IPS-20b (cell line): ENCODE measurements at regions not wholly inside any gene's neighbourhood (a gene's known extent, or its start where the extent isn't known, plus 50 kb on each side); places are given as distances from the start of the nearest gene placed in this dataset.

ENCODE experiments used
- H3K27ac ChIP-seq: one replicate; pipeline ENCODE4 v1.5.1; 2013; ENCODE audit warnings: low read length
- H3K27me3 ChIP-seq: 2 replicates; pipeline ENCODE4 v1.6.1; 2013; ENCODE audit warnings: mild to moderate bottlenecking, low read length, inconsistent platforms; ENCODE audit not compliant: insufficient read depth
- H3K36me3 ChIP-seq: 2 replicates; pipeline ENCODE4 v1.6.1; 2013; ENCODE audit warnings: low read depth, mild to moderate bottlenecking, inconsistent platforms, low read length, moderate library complexity; ENCODE audit not compliant: insufficient read depth
- H3K4me1 ChIP-seq: 2 replicates; pipeline ENCODE4 v1.6.1; 2013; ENCODE audit warnings: mild to moderate bottlenecking, control low read depth, inconsistent platforms, low read length, moderate library complexity; ENCODE audit not compliant: insufficient read depth
- H3K4me3 ChIP-seq: 2 replicates; pipeline ENCODE4 v1.5.1; 2013; ENCODE audit warnings: mild to moderate bottlenecking, low read length, inconsistent platforms
- H3K9ac ChIP-seq: 2 replicates; pipeline ENCODE4 v1.6.1; 2013; ENCODE audit warnings: low read depth, mild to moderate bottlenecking, inconsistent platforms, low read length, moderate library complexity
- H3K9me3 ChIP-seq: 2 replicates; pipeline ENCODE4 v1.6.1; 2013; ENCODE audit warnings: mild to moderate bottlenecking, low read depth, low read length, inconsistent platforms; ENCODE audit not compliant: insufficient read depth

- Histone ChIP-seq H3K4me3 (no peak overlapping the region), H3K27ac (no peak overlapping the region), H3K4me1 (peaks cover 6% of the 10 kb centered on the region; the same call in 1 of the 2 replicates), H3K9me3 (no peaks in the 10 kb centered on the region), H3K27me3 (no peaks in the 10 kb centered on the region), H3K36me3 (no peaks in the 10 kb centered on the region), H3K9ac (no peak overlapping the region)
Observed at GRCh38 chr9:91075279-91075678, 273.7 kb downstream of the SYK start.

GRCh38 chr9:91077624-91078368 is 276.2 kb downstream of the SYK start:
- H3K9me3 ChIP-seq: no peaks in the 10 kb centered on the region

GRCh38 chr9:91078369-91078695 is 276.7 kb downstream of the SYK start:
- Histone ChIP-seq H3K4me1 (peaks cover 6% of the 10 kb centered on the region; the same call in 1 of the 2 replicates), H3K27me3 (no peaks in the 10 kb centered on the region), H3K4me3 (no peak overlapping the region), H3K9me3 (no peaks in the 10 kb centered on the region), H3K9ac (no peak overlapping the region), H3K36me3 (no peaks in the 10 kb centered on the region), H3K27ac (no peak overlapping the region)

More at GRCh38 chr9:91077624-91078368, 276.2 kb downstream of the SYK start:
- Histone ChIP-seq H3K4me1 (peaks cover 6% of the 10 kb centered on the region; the same call in 1 of the 2 replicates), H3K4me3 (no peak overlapping the region), H3K36me3 (no peaks in the 10 kb centered on the region), H3K27me3 (no peaks in the 10 kb centered on the region), H3K27ac (no peak overlapping the region), H3K9ac (no peak overlapping the region)

GRCh38 chr9:91082731-91083130 is 279.0 kb downstream of the AUH start:
- H3K27me3 ChIP-seq: no peaks in the 10 kb centered on the region
- no peak overlapping the region for H3K27ac ChIP-seq
- H3K4me3 ChIP-seq: no peak overlapping the region
- H3K9me3 ChIP-seq: no peaks in the 10 kb centered on the region
- H3K9ac ChIP-seq: no peak overlapping the region
- H3K36me3 ChIP-seq: no peaks in the 10 kb centered on the region
- H3K4me1 ChIP-seq: peaks cover 14% of the 10 kb centered on the region; the same call in 1 of the 2 replicates

- no peak overlapping the region for H3K4me3 ChIP-seq
- H3K9me3 ChIP-seq: no peaks in the 10 kb centered on the region
- H3K9ac ChIP-seq: no peak overlapping the region
- H3K4me1 ChIP-seq: peaks cover 8% of the 10 kb centered on the region; the same call in 1 of the 2 replicates
- H3K36me3 ChIP-seq: no peaks in the 10 kb centered on the region
- no peaks in the 10 kb centered on the region for H3K27me3 ChIP-seq
- H3K27ac ChIP-seq: no peak overlapping the region
Observed at GRCh38 chr9:91084896-91085516, 276.7 kb downstream of the AUH start.

GRCh38 chr9:91085517-91086291 is 276.0 kb downstream of the AUH start:
- H3K4me3 ChIP-seq: no peak overlapping the region
- no peaks in the 10 kb centered on the region for H3K9me3 ChIP-seq
- peaks cover 8% of the 10 kb centered on the region; the same call in 1 of the 2 replicates for H3K4me1 ChIP-seq
- no peaks in the 10 kb centered on the region for H3K36me3 ChIP-seq
- no peak overlapping the region for H3K9ac ChIP-seq
- no peak overlapping the region for H3K27ac ChIP-seq
- no peaks in the 10 kb centered on the region for H3K27me3 ChIP-seq

- Histone ChIP-seq H3K27ac (no peak overlapping the region), H3K9me3 (no peaks in the 10 kb centered on the region), H3K9ac (no peak overlapping the region), H3K4me1 (peaks cover 8% of the 10 kb centered on the region; the same call in 1 of the 2 replicates), H3K4me3 (no peak overlapping the region), H3K27me3 (no peaks in the 10 kb centered on the region), H3K36me3 (no peaks in the 10 kb centered on the region)
Observed at GRCh38 chr9:91086657-91087461, 274.9 kb downstream of the AUH start.

GRCh38 chr9:91087462-91087759 is 274.3 kb downstream of the AUH start:
- H3K4me1 ChIP-seq: peaks cover 8% of the 10 kb centered on the region; the same call in 1 of the 2 replicates
- H3K36me3 ChIP-seq: no peaks in the 10 kb centered on the region
- no peaks in the 10 kb centered on the region for H3K27me3 ChIP-seq
- H3K9me3 ChIP-seq: no peaks in the 10 kb centered on the region
- H3K27ac ChIP-seq: no peak overlapping the region
- H3K9ac ChIP-seq: no peak overlapping the region
- no peak overlapping the region for H3K4me3 ChIP-seq

GRCh38 chr9:91089405-91090129 is 272.2 kb downstream of the AUH start:
- H3K9me3 ChIP-seq: no peaks in the 10 kb centered on the region
- no peaks in the 10 kb centered on the region for H3K27me3 ChIP-seq
- no peak overlapping the region for H3K27ac ChIP-seq
- H3K9ac ChIP-seq: no peak overlapping the region
- no peak overlapping the region for H3K4me3 ChIP-seq
- no peaks in the 10 kb centered on the region for H3K36me3 ChIP-seq
- no peaks in the 10 kb centered on the region for H3K4me1 ChIP-seq

GRCh38 chr9:91090130-91090410 is 271.6 kb downstream of the AUH start:
- no peaks in the 10 kb centered on the region for H3K9me3 ChIP-seq
- no peak overlapping the region for H3K4me3 ChIP-seq
- H3K4me1 ChIP-seq: no peaks in the 10 kb centered on the region
- no peak overlapping the region for H3K27ac ChIP-seq
- no peak overlapping the region for H3K9ac ChIP-seq
- no peaks in the 10 kb centered on the region for H3K36me3 ChIP-seq
- no peaks in the 10 kb centered on the region for H3K27me3 ChIP-seq

GRCh38 chr9:91092214-91092613 is 269.5 kb downstream of the AUH start:
- H3K4me3 ChIP-seq: no peak overlapping the region

More at GRCh38 chr9:91092214-91092613, 269.5 kb downstream of the AUH start:
- H3K9me3 ChIP-seq: no peaks in the 10 kb centered on the region
- H3K36me3 ChIP-seq: no peaks in the 10 kb centered on the region
- no peaks in the 10 kb centered on the region for H3K4me1 ChIP-seq
- no peaks in the 10 kb centered on the region for H3K27me3 ChIP-seq
- H3K27ac ChIP-seq: no peak overlapping the region
- no peak overlapping the region for H3K9ac ChIP-seq
